Vagina (tissue), 2 donors: ENCODE measurements at regions not wholly inside any gene's neighbourhood (a gene's known extent, or its start where the extent isn't known, plus 50 kb on each side); places are given as distances from the start of the nearest gene placed in this dataset.

Source experiments
- DNase-seq, 2 donors: peaks; one replicate each; pipeline ENCODE4 v3.0.0-alpha.2; 2017; ENCODE audit errors: extremely low spot score in 2 of 2
- H3K27ac ChIP-seq: fragments of 200-600 bp; sonication (generic); one replicate; pipeline ENCODE4 v1.5.1; 2019
- H3K27me3 ChIP-seq: fragments of 200-600 bp; sonication (generic); one replicate; pipeline ENCODE4 v1.5.1; 2019
- H3K36me3 ChIP-seq, 2 donors: fragments of 200-600 bp; sonication (generic); one replicate each; pipeline ENCODE4 v1.5.1; 2017 to 2019
- H3K4me1 ChIP-seq: fragments of 200-600 bp; sonication (generic); one replicate; pipeline ENCODE4 v1.5.1; 2019
- H3K4me3 ChIP-seq, 2 donors: fragments of 200-600 bp; sonication (generic); 1 replicate in 1 of 2; 2 replicates in 1 of 2; pipeline ENCODE4 v1.5.1; 2016 to 2019
- H3K9me3 ChIP-seq: fragments of 200-600 bp; sonication (generic); one replicate; pipeline ENCODE4 v1.5.1; 2019
- CTCF ChIP-seq, 3 experiments: fragments of 450-650 bp in 2 of 3; fragments of 200-600 bp in 1 of 3; sonication (generic) in 1 of 3; IDR thresholded peaks; one replicate each; pipeline ENCODE4 v1.5.1; 2017 to 2019; ENCODE audit warnings: antibody characterized with exemption in 3 of 3, mild to moderate bottlenecking in 2 of 3, moderate library complexity in 2 of 3
- POLR2A ChIP-seq, 2 donors: fragments of 450-650 bp; IDR thresholded peaks; one replicate each; pipeline ENCODE4 v1.6.1; 2017; ENCODE audit warnings: antibody characterized with exemption in 2 of 2, mild to moderate bottlenecking in 2 of 2, moderate library complexity in 2 of 2
- POLR2AphosphoS5 ChIP-seq, 2 donors: sonication (generic); formaldehyde crosslinking; IDR thresholded peaks; one replicate each; pipeline ENCODE4 v1.9.0; 2017; ENCODE audit warnings: antibody characterized with exemption in 2 of 2, mild to moderate bottlenecking in 2 of 2, low read depth in 1 of 2; ENCODE audit not compliant: insufficient read depth in 1 of 2
- intact Hi-C: fragments of 100-400 bp; cut with DNase I; formaldehyde crosslinking; loops from one replicate; pipeline ENCODE4 v1.15.1; 2023

GRCh38 chr15:93467337-93467736, 378.3 kb upstream of the RGMA start:
- Histone ChIP-seq H3K9me3 (no peaks in the 10 kb centered on the region), H3K27ac (no peak overlapping the region), H3K36me3 (no peaks in the 10 kb centered on the region), H3K27me3 (no peaks in the 10 kb centered on the region), H3K4me3 (no peak overlapping the region), H3K4me1 (peaks cover 12% of the 10 kb centered on the region)
- TF ChIP-seq POLR2A (IDR thresholded peaks at IDR 0.05) (no peak), POLR2AphosphoS5 (IDR thresholded peaks at IDR 0.05; ENCODE audit: insufficient read depth in 1 of 2, low read depth in 1 of 2) (peak in 1 of 2 donors; percentile 53), CTCF (IDR thresholded peaks at IDR 0.05) (no peak)
- intact Hi-C loops: no loop called here
- DNase-seq: no peak

GRCh38 chr15:93466380-93466779, 377.4 kb upstream of the RGMA start:
- Histone ChIP-seq H3K9me3 (no peaks in the 10 kb centered on the region), H3K36me3 (no peaks in the 10 kb centered on the region), H3K4me1 (peaks cover 12% of the 10 kb centered on the region), H3K27me3 (no peaks in the 10 kb centered on the region), H3K27ac (no peak overlapping the region), H3K4me3 (no peak overlapping the region)
- no peak for DNase-seq
- no peak for TF ChIP-seq POLR2A (IDR thresholded peaks at IDR 0.05)
- no peak for TF ChIP-seq POLR2AphosphoS5 (IDR thresholded peaks at IDR 0.05; ENCODE audit: insufficient read depth in 1 of 2, low read depth in 1 of 2)
- no peak for TF ChIP-seq CTCF (IDR thresholded peaks at IDR 0.05)
- intact Hi-C loops: no loop called here

- no peak for TF ChIP-seq POLR2A (IDR thresholded peaks at IDR 0.05)
- DNase-seq: no peak
- Histone ChIP-seq H3K4me3 (no peak overlapping the region), H3K36me3 (no peaks in the 10 kb centered on the region), H3K4me1 (peaks cover 12% of the 10 kb centered on the region), H3K9me3 (no peaks in the 10 kb centered on the region), H3K27me3 (no peaks in the 10 kb centered on the region), H3K27ac (no peak overlapping the region)
- intact Hi-C loops: no loop called here
These were observed 373.7 kb upstream of the RGMA start for GRCh38 chr15:93462690-93463089.

- H3K27me3 ChIP-seq: no peaks in the 10 kb centered on the region
- no peaks in the 10 kb centered on the region for H3K36me3 ChIP-seq
- no peak overlapping the region for H3K4me3 ChIP-seq
- TF ChIP-seq POLR2A (IDR thresholded peaks at IDR 0.05) (no peak), POLR2AphosphoS5 (IDR thresholded peaks at IDR 0.05; ENCODE audit: insufficient read depth in 1 of 2, low read depth in 1 of 2) (no peak), CTCF (IDR thresholded peaks at IDR 0.05) (no peak)
- intact Hi-C loops: no loop called here
- DNase-seq: no peak
- H3K9me3 ChIP-seq: no peaks in the 10 kb centered on the region
- no peak overlapping the region for H3K27ac ChIP-seq
- H3K4me1 ChIP-seq: no peaks in the 10 kb centered on the region
These were observed 371.7 kb upstream of the RGMA start for GRCh38 chr15:93460717-93461116.

GRCh38 chr15:93459396-93459795, 370.4 kb upstream of the RGMA start:
- Histone ChIP-seq H3K27ac (no peak overlapping the region), H3K36me3 (no peaks in the 10 kb centered on the region), H3K4me3 (no peak overlapping the region), H3K9me3 (no peaks in the 10 kb centered on the region), H3K27me3 (no peaks in the 10 kb centered on the region), H3K4me1 (no peaks in the 10 kb centered on the region)
- intact Hi-C loops: no loop called here
- DNase-seq: no peak
- TF ChIP-seq POLR2A (IDR thresholded peaks at IDR 0.05) (no peak), CTCF (IDR thresholded peaks at IDR 0.05) (no peak), POLR2AphosphoS5 (IDR thresholded peaks at IDR 0.05; ENCODE audit: insufficient read depth in 1 of 2, low read depth in 1 of 2) (no peak)

GRCh38 chr15:93458597-93458996, 369.6 kb upstream of the RGMA start:
- intact Hi-C loops: no loop called here
- Histone ChIP-seq H3K9me3 (no peaks in the 10 kb centered on the region), H3K4me1 (no peaks in the 10 kb centered on the region), H3K36me3 (no peaks in the 10 kb centered on the region), H3K27ac (no peak overlapping the region), H3K4me3 (no peak overlapping the region), H3K27me3 (no peaks in the 10 kb centered on the region)
- TF ChIP-seq POLR2AphosphoS5 (IDR thresholded peaks at IDR 0.05; ENCODE audit: insufficient read depth in 1 of 2, low read depth in 1 of 2) (no peak), CTCF (IDR thresholded peaks at IDR 0.05) (no peak), POLR2A (IDR thresholded peaks at IDR 0.05) (no peak)
- DNase-seq: no peak
